ENCODE measurements at regions not wholly inside any gene's neighbourhood (a gene's known extent, or its start where the extent isn't known, plus 50 kb on each side); places are given as distances from the start of the nearest gene placed in this dataset.
"Not testable (repeated sequence)": the region's sequence is repeated elsewhere in the genome, so short reads cannot be mapped to it uniquely, and the experiment has no call there.

- TF ChIP-seq, protein P1, sequence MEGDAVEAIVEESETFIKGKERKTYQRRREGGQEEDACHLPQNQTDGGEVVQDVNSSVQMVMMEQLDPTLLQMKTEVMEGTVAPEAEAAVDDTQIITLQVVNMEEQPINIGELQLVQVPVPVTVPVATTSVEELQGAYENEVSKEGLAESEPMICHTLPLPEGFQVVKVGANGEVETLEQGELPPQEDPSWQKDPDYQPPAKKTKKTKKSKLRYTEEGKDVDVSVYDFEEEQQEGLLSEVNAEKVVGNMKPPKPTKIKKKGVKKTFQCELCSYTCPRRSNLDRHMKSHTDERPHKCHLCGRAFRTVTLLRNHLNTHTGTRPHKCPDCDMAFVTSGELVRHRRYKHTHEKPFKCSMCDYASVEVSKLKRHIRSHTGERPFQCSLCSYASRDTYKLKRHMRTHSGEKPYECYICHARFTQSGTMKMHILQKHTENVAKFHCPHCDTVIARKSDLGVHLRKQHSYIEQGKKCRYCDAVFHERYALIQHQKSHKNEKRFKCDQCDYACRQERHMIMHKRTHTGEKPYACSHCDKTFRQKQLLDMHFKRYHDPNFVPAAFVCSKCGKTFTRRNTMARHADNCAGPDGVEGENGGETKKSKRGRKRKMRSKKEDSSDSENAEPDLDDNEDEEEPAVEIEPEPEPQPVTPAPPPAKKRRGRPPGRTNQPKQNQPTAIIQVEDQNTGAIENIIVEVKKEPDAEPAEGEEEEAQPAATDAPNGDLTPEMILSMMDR (IDR thresholded peaks at IDR 0.05; ENCODE audit: low read depth, low read length), result not testable (repeated sequence)
- TF ChIP-seq POLR2A (IDR thresholded peaks at IDR 0.05; ENCODE audit: extremely low read depth, insufficient read length), result not testable (repeated sequence)
Measured at GRCh38 chr2:111269761-111270323, 149.1 kb downstream of the BCL2L11 start.
